Esophagus squamous epithelium (tissue), 4 donors: ENCODE measurements at regions not wholly inside any gene's neighbourhood (a gene's known extent, or its start where the extent isn't known, plus 50 kb on each side); places are given as distances from the start of the nearest gene placed in this dataset.

ENCODE experiments used
- POLR2A ChIP-seq, 4 donors: fragments of 450-650 bp; IDR thresholded peaks; one replicate each; pipeline ENCODE4 v1.6.1; 2017; ENCODE audit warnings: antibody characterized with exemption in 4 of 4, mild to moderate bottlenecking in 4 of 4, moderate library complexity in 3 of 4
- TF ChIP-seq, protein P1 (sequence below), 6 experiments: fragments of 450-650 bp in 4 of 6; fragments of 200-600 bp in 2 of 6; sonication (generic) in 2 of 6; IDR thresholded peaks; one replicate each; pipeline ENCODE4 v1.5.1; 2016 to 2019; ENCODE audit warnings: antibody characterized with exemption in 6 of 6, mild to moderate bottlenecking in 4 of 6, moderate library complexity in 4 of 6

GRCh38 chr13:105612541-105612940 lies 922.9 kb downstream of the EFNB2 start:
- TF ChIP-seq, protein P1, sequence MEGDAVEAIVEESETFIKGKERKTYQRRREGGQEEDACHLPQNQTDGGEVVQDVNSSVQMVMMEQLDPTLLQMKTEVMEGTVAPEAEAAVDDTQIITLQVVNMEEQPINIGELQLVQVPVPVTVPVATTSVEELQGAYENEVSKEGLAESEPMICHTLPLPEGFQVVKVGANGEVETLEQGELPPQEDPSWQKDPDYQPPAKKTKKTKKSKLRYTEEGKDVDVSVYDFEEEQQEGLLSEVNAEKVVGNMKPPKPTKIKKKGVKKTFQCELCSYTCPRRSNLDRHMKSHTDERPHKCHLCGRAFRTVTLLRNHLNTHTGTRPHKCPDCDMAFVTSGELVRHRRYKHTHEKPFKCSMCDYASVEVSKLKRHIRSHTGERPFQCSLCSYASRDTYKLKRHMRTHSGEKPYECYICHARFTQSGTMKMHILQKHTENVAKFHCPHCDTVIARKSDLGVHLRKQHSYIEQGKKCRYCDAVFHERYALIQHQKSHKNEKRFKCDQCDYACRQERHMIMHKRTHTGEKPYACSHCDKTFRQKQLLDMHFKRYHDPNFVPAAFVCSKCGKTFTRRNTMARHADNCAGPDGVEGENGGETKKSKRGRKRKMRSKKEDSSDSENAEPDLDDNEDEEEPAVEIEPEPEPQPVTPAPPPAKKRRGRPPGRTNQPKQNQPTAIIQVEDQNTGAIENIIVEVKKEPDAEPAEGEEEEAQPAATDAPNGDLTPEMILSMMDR (IDR thresholded peaks at IDR 0.05), result no peak
- no peak for TF ChIP-seq POLR2A (IDR thresholded peaks at IDR 0.05)
